Natural killer cell (primary cell): ENCODE measurements at regions not wholly inside any gene's neighbourhood (a gene's known extent, or its start where the extent isn't known, plus 50 kb on each side); places are given as distances from the start of the nearest gene placed in this dataset.

Source experiments
- ATAC-seq, 3 donors: fragments of 150-1000 bp in 2 of 3; fragments of 200-7000 bp in 1 of 3; cut with Tn5 transposase; 1 replicate in 1 of 3; 2 replicates in 2 of 3; pipeline ENCODE4 v1.10.0; 2021; ENCODE audit warnings: mild to moderate bottlenecking in 2 of 3, moderate library complexity in 2 of 3
- DNase-seq, 2 donors: peaks; one replicate each; pipeline versions ENCODE4 v3.0.0 to v3.0.0-alpha.2; 2013 to 2021; ENCODE audit warnings: mixed read lengths in 1 of 2
- H3K27ac ChIP-seq: one replicate; pipeline ENCODE4 v1.5.1; 2013; ENCODE audit warnings: mild to moderate bottlenecking, low read length
- H3K27me3 ChIP-seq: one replicate; pipeline ENCODE4 v1.6.1; 2013; ENCODE audit warnings: low read length; ENCODE audit not compliant: control insufficient read depth, insufficient read depth
- H3K36me3 ChIP-seq: one replicate; pipeline ENCODE4 v1.6.1; 2013; ENCODE audit warnings: low read length; ENCODE audit not compliant: control insufficient read depth, insufficient read depth
- H3K4me1 ChIP-seq: one replicate; pipeline ENCODE4 v1.6.1; 2013; ENCODE audit warnings: low read length; ENCODE audit not compliant: control insufficient read depth, insufficient read depth
- H3K4me3 ChIP-seq: one replicate; pipeline ENCODE4 v1.5.1; 2013; ENCODE audit warnings: low read length
- H3K9me3 ChIP-seq: one replicate; pipeline ENCODE4 v1.6.1; 2013; ENCODE audit warnings: low read length; ENCODE audit not compliant: control insufficient read depth, insufficient read depth
- H3K27ac Mint-ChIP-seq, 2 donors: one replicate each; pipeline ENCODE4 v1.8.0; 2022; ENCODE audit warnings: mild to moderate bottlenecking in 2 of 2, mixed read lengths in 2 of 2, moderate library complexity in 1 of 2
- H3K27me3 Mint-ChIP-seq, 2 donors: one replicate each; pipeline ENCODE4 v1.8.0; 2022; ENCODE audit warnings: low read depth in 2 of 2, mixed read lengths in 2 of 2
- H3K36me3 Mint-ChIP-seq: one replicate; pipeline ENCODE4 v1.8.0; 2022; ENCODE audit warnings: mixed read lengths
- H3K4me1 Mint-ChIP-seq, 2 donors: one replicate each; pipeline ENCODE4 v1.8.0; 2022; ENCODE audit warnings: mixed read lengths in 2 of 2
- H3K4me3 Mint-ChIP-seq: one replicate; pipeline ENCODE4 v1.8.0; 2022; ENCODE audit warnings: mild to moderate bottlenecking, moderate library complexity, mixed read lengths
- H3K9me3 Mint-ChIP-seq, 2 donors: one replicate each; pipeline ENCODE4 v1.8.0; 2022; ENCODE audit warnings: mixed read lengths in 2 of 2
- CTCF ChIP-seq: fragments of 200-600 bp; IDR thresholded peaks from one replicate; pipeline ENCODE4 v1.8.0; 2022; ENCODE audit warnings: antibody characterized with exemption
- WGBS: methylation state at CpG from one replicate; pipeline ENCODE4 v1.1.7; 2013; ENCODE audit warnings: missing lambda C conversion rate; ENCODE audit not compliant: insufficient coverage; 5-methylcytosine and 5-hydroxymethylcytosine counted together
- intact Hi-C: fragments of 100-400 bp; cut with micrococcal nuclease; formaldehyde crosslinking; loops from one replicate; pipeline ENCODE4 v1.14.2; 2022

GRCh38 chrX:81875800-81876199 is 673.9 kb downstream of the SH3BGRL start:
- Histone ChIP-seq H3K27ac (no peak overlapping the region), H3K27me3 (no peaks in the 10 kb centered on the region), H3K36me3 (no peaks in the 10 kb centered on the region), H3K4me3 (no peak overlapping the region), H3K9me3 (no peaks in the 10 kb centered on the region), H3K4me1 (no peaks in the 10 kb centered on the region)
- no peak for ATAC-seq
- 94% methylated on average over 1 of the region's 1 CpG for WGBS
- DNase-seq, result no peak
- H3K4me3 Mint-ChIP-seq, result no peak overlapping the region
- peaks cover 3 to 6% of the 10 kb centered on the region in 2 donors for H3K9me3 Mint-ChIP-seq
- intact Hi-C loops, result no loop called here
- no peaks in the 10 kb centered on the region for H3K36me3 Mint-ChIP-seq
- no peak for TF ChIP-seq CTCF
- no peaks in the 10 kb centered on the region for H3K27me3 Mint-ChIP-seq
- H3K4me1 Mint-ChIP-seq, result no peaks in the 10 kb centered on the region
- no peak overlapping the region for H3K27ac Mint-ChIP-seq

- ATAC-seq, result no peak
- 95% methylated on average over 6 of the region's 7 CpGs for WGBS
- H3K9me3 Mint-ChIP-seq, result peaks cover 3 to 6% of the 10 kb centered on the region in 2 donors
- no peaks in the 10 kb centered on the region for H3K27me3 Mint-ChIP-seq
- TF ChIP-seq CTCF, result no peak
- H3K4me1 Mint-ChIP-seq, result no peaks in the 10 kb centered on the region
- H3K27ac Mint-ChIP-seq, result no peak overlapping the region
- DNase-seq, result no peak
- H3K9me3 ChIP-seq, result no peaks in the 10 kb centered on the region
- H3K36me3 Mint-ChIP-seq, result no peaks in the 10 kb centered on the region
- no peak overlapping the region for H3K27ac ChIP-seq
- no peak overlapping the region for H3K4me3 Mint-ChIP-seq
- H3K36me3 ChIP-seq, result no peaks in the 10 kb centered on the region
- no peaks in the 10 kb centered on the region for H3K27me3 ChIP-seq
- no peaks in the 10 kb centered on the region for H3K4me1 ChIP-seq
- intact Hi-C loops, result no loop called here
- no peak overlapping the region for H3K4me3 ChIP-seq
These were observed 674.5 kb downstream of the SH3BGRL start for GRCh38 chrX:81876437-81876836.

- Mint-ChIP-seq H3K27me3 (no peaks in the 10 kb centered on the region), H3K4me1 (no peaks in the 10 kb centered on the region), H3K27ac (no peak overlapping the region), H3K36me3 (no peaks in the 10 kb centered on the region), H3K9me3 (peaks cover 3% of the 10 kb centered on the region in 2 donors), H3K4me3 (no peak overlapping the region)
- no peak for ATAC-seq
- Histone ChIP-seq H3K9me3 (peaks cover 4% of the 10 kb centered on the region), H3K27me3 (no peaks in the 10 kb centered on the region), H3K27ac (no peak overlapping the region), H3K4me3 (no peak overlapping the region), H3K36me3 (no peaks in the 10 kb centered on the region), H3K4me1 (no peaks in the 10 kb centered on the region)
- intact Hi-C loops, result no loop called here
- TF ChIP-seq CTCF, result no peak
- no peak for DNase-seq
- 0% methylated on average over 1 of the region's 1 CpG for WGBS
These were observed 688.6 kb downstream of the SH3BGRL start for GRCh38 chrX:81890521-81890920.

- Histone ChIP-seq H3K27me3 (no peaks in the 10 kb centered on the region), H3K27ac (no peak overlapping the region), H3K36me3 (no peaks in the 10 kb centered on the region), H3K9me3 (no peaks in the 10 kb centered on the region), H3K4me3 (no peak overlapping the region), H3K4me1 (no peaks in the 10 kb centered on the region)
- no peak for ATAC-seq
- Mint-ChIP-seq H3K4me3 (no peak overlapping the region), H3K4me1 (no peaks in the 10 kb centered on the region), H3K27me3 (no peaks in the 10 kb centered on the region), H3K36me3 (no peaks in the 10 kb centered on the region), H3K27ac (no peak overlapping the region), H3K9me3 (peaks cover 2 to 5% of the 10 kb centered on the region in 2 donors)
- no peak for TF ChIP-seq CTCF
- intact Hi-C loops, result no loop called here
- DNase-seq, result no peak
These were observed 698.6 kb downstream of the SH3BGRL start for GRCh38 chrX:81900522-81900921.
